OCI-LY1 (cell line): ENCODE measurements at regions not wholly inside any gene's neighbourhood (a gene's known extent, or its start where the extent isn't known, plus 50 kb on each side); places are given as distances from the start of the nearest gene placed in this dataset.

Experiments used
- CTCF ChIP-seq: fragments of 200-600 bp; sonication (generic), shearing (Covaris generic); IDR thresholded peaks from 2 replicates; pipeline ENCODE4 v1.5.1; 2017; ENCODE audit warnings: mild to moderate bottlenecking, antibody characterized with exemption, low read length, moderate library complexity, mixed read lengths
- EZH2 ChIP-seq: fragments of 200-600 bp; sonication (generic), shearing (Covaris generic); IDR thresholded peaks from 2 replicates; pipeline ENCODE4 v1.8.0; 2017; ENCODE audit warnings: borderline replicate concordance, mixed run types, mild to moderate bottlenecking, antibody characterized with exemption, low read length, moderate library complexity, mixed read lengths

DNA sequence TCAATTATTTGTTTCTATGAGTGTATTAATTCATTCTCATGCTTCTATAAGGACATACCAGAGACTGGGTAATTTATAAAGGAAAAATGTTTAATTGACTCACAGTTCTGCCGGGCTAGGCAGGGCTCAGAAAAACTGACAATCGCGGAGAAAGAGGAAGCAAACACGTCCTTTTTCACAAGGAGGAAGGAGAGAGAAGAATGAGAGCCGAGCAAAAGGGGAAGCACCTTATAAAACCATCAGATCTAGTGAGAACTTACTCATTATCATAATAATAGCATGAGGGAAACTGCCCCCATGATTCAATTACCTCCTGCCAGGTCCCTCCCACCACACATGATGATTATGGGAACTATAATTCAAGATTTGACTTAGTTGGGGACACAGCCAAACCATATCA, 294.0 kb downstream of the DSC3 start:
- no peak for TF ChIP-seq CTCF
- TF ChIP-seq EZH2: no peak
